GM21825 (cell line): ENCODE measurements at regions not wholly inside any gene's neighbourhood (a gene's known extent, or its start where the extent isn't known, plus 50 kb on each side); places are given as distances from the start of the nearest gene placed in this dataset.
"Not testable (repeated sequence)": the region's sequence is repeated elsewhere in the genome, so short reads cannot be mapped to it uniquely, and the experiment has no call there.

ENCODE experiments used
- ATAC-seq: cut with Tn5 transposase; IDR thresholded peaks from one replicate; pipeline ENCODE4 v1.9.1; 2021; ENCODE audit warnings: mild to moderate bottlenecking, moderate library complexity; ENCODE audit not compliant: unreplicated experiment

DNA sequence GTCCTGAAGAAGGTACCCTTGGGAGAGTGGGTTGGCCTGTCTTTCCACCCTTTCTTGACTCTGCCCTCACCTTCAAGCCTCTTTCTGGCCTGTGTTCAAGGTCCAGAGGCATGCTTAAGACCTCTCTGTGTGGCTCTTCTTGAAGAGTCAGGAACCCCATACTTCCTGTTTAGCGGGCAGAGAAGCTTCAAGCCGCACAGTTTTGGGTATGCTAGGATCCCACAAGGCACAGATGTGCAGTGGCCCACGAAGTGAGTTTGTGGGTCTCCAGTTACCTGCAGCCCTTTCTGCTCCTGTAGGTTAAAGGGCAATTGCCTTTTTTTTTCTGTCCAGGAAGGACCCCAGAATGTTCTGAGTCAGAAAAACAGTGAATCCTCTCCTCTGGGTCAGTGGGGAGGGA is 87.4 kb upstream of the FCGR1A start:
- ATAC-seq: not testable (repeated sequence)

DNA sequence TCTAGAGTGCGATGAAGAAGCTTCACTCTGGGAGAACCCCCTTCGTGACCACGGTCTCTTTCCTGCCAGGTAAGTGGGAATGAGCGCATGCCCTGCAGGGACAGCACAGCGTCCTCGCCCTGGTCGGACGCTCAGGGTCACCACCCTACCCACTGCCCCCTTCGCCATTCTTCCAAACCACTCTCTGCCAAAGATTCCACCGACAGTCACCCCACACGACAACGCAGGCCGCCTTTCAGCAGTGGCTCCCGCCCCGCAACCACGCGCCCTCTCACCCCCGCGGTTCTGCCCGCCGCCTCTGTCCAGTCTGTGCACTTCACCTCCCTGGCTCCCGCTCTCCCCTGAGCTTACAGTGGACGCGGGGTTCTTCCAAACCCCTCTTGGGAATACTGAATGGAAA is 82.3 kb upstream of the FCGR1A start:
- ATAC-seq: not testable (repeated sequence)

GRCh38 chr1:149700677-149701567 is 81.6 kb upstream of the FCGR1A start:
- ATAC-seq: not testable (repeated sequence)

- ATAC-seq: peak; percentile 72
Measured at GRCh38 chr1:149708192-149708853, 74.2 kb upstream of the FCGR1A start.

DNA sequence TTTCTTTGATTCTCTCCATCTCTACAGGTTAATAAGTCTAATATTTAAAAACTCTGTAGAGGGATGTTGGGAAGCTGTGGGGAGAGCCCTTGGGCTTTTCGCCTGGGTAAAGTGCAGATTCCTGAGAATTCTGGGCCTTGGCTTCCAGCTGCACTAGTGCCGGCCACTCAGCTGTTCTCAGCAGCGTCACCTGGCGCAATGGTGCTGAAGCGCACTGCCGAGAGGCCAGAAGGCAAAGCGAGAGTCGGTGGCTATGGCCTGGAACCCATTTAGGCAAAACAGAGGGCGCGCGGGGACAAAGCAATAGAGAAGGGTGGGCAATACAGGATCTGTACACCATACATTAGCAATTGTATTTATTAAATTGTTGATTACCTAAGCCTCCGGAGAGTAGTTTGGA is 70.8 kb upstream of the FCGR1A start:
- ATAC-seq: not testable (repeated sequence)

DNA sequence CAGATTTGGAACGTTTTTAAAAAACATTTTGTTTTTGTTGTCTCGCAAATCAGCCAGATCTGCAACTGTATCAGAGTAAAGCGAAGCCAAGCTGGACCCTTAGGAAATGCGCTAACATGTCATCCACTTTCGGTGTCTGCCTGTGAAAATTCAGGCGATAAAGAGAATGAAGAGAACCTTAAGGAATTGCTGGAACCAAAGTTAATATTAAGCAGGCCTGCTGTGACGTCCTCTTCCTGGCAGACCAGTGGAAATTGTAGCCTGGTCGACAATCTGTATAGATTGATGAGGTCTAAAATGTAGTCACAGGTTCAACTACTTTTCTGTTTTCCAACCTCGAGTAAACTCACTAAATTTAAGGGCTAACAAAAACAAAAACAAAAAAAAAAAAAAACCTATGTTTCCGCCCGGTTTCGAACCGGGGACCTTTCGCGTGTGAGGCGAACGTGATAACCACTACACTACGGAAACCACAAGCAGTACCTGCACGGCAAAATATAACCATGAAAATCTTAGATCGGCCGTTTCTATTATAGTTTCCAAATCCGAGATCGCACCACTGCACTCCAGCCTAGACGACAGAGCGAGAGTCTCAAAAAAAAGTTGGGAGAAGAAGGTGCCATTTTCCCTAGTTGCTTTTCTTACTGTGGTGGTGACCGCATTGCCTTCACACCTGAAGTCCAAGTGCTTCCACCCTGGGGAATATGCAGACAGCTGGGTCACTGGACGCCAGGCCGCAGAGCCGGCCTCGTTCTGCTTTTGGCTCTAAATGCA is 70.2 kb upstream of the FCGR1A start:
- ATAC-seq: not testable (repeated sequence)

DNA sequence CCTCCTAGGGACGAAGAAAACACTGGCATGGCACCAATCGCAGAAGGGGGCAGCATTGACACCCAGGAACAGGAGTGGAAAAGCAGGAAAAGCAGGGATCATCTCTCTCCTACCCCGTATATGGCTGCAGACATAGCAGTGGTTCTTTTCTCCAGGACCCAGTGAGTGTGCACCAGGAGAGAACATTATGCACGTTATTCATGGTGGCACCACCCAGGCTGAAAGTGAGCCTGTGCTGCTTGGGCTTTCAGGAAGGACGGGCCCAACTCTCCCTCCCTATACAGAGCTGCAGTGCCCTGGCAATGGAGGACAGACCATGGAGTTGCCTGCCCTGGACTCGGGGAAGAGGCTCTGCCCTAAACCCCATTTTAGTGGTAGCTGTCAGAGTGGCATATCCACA is 69.0 kb upstream of the FCGR1A start:
- not testable (repeated sequence) for ATAC-seq

DNA sequence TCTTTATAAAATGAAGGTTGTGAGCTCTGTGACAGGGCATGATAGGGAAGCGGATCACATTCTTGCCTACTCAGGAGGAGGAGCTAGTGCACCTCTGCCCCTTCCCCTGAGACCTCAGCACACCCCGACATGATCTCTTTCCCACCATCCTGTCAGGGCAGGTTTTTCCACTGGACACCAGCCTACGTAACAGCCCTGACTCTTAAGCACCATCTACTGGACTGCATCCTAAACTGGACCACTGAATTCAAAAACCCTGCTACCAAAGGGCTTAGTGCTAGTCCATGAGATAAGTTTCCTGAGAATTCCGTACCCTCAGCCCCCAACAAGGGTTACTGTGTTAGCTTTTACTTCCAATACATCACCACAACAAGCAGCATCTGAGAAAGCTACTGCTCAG is 68.5 kb upstream of the FCGR1A start:
- ATAC-seq: not testable (repeated sequence)

GRCh38 chr1:149724618-149725302 is 57.7 kb upstream of the FCGR1A start:
- not testable (repeated sequence) for ATAC-seq

DNA sequence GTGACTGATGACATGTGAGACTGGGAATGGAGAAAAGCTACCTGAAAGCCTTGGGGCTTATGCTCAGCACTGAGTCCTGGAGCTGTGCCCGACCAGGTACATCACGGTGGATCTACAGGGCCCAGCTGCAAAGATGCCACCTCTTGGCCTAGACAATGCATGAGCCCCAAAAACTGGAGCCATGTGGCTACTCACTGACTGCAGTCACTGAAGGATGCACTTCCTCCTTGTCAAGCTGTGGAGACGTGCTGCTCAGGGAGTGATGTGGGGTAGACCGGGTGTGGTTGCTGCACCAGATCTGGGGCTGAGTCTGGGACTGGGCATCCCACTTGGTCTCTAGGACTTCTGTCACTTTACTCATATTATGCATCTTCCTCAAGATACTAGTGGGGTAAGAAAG is 55.8 kb upstream of the FCGR1A start:
- ATAC-seq: not testable (repeated sequence)

DNA sequence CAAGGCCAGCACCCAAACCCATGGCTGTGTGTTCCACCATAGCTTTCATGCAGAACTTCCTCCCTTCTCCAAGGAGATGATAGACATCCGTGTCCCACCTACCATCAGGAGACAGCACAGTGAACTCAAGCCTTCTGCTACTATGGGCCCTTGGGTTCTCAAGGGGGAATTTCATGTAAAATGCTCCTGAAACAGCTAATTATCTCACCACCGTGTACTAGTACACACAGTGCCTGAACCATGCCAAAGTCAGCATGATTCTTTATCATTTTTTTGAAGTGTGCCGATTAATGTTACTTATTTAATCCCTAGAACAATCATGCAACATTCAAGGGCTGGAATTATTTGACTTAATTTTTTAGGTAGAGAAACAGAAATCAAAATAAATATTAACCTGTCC is 53.9 kb upstream of the FCGR1A start:
- not testable (repeated sequence) for ATAC-seq
